GM18870 (cell line): ENCODE measurements at regions not wholly inside any gene's neighbourhood (a gene's known extent, or its start where the extent isn't known, plus 50 kb on each side); places are given as distances from the start of the nearest gene placed in this dataset.
A peak's percentile ranks its signal among the peaks of the same experiment; 100 is the strongest.

Experiments used
- ATAC-seq: cut with Tn5 transposase; IDR thresholded peaks from one replicate; pipeline ENCODE4 v1.9.1; 2021; ENCODE audit warnings: moderate library complexity; ENCODE audit not compliant: unreplicated experiment

DNA sequence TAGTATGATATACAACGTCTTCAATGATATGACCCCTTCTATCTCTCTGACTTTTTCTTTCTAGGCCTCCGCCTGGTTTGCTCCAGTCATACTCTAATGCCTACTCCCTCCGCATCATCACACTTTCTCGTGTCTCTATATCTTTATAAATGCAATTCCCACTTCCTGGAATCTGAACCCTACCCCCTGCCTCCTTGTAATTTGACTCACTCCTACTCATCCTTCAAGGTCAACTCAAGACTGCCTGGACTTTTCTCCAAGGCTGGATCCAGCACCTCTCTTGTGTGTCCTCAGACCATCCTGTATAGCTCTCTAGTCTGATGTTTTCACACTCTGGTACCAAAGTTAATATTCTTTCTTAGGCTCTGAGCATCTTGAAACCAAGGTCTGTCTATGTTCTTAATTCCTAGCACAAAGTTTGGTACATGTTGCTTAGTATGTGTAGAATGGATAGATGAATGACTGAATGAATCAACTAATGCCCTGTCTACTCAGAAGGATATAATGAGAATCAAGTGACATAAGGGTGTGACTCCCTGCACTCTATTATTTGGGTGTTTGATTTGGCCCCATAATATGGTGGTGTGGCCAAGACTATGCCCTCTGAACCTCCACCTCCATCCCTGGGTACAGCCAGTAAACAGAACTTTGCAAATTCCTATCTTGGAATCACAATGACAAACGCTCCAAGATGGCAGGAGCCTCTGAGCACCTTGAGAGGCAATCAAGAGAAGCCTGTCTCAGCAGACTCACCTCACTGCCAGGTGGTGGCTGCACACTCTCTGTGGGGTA is 74.3 kb upstream of the SERP2 start:
- ATAC-seq: no peak

DNA sequence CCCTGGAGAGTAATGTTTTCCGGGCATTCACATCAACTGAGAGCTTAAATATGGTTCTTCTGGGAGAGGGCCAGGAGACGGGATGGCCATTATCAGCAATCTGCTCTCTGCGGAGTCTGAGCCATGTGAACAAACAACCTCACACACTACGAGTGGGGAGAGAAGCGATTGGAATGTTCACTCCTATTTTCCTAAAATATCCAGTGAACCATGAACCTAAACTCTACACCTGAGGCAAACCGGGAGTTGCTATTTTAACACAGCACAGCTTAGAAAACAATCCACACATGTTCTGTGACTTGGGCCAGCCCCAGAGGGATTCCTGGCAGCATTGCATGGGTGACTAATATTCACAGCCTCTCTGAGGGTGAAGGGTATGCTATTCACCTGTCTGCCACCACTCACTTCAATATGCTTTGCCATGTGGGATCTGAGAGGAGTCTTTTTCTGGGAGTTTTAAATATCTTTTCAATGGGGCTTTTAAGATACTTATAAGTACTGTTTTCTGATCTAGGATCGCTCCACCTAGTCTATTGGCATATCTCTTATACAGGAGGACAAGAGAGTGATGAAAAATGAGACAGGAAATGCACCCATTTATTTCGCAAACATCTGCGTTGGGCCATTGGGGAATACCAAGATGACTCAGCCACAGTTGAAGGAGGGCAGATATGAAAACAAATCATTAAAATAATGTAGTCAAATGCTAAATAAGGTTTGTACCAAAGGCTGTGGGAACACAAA is 72.6 kb upstream of the SERP2 start:
- peak; percentile 78 for ATAC-seq

DNA sequence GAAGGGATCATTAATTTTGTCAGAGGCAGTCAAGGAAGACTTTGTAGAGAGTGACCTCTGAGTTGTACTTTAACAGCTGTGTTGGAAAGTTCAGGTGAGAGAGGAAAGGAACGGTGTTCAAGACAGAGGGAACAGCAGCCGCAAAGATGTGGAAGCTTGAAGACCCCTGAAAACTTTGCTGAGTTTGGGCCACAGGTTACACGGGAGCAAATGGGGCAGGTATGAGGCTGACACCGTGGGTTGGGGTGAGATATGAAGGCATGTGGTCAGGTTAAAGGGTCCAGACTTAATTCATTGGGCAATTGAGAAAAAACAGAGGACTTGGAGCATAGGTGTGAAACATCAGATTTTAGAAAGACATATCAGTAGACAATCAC is 72.0 kb upstream of the SERP2 start:
- no peak for ATAC-seq

DNA sequence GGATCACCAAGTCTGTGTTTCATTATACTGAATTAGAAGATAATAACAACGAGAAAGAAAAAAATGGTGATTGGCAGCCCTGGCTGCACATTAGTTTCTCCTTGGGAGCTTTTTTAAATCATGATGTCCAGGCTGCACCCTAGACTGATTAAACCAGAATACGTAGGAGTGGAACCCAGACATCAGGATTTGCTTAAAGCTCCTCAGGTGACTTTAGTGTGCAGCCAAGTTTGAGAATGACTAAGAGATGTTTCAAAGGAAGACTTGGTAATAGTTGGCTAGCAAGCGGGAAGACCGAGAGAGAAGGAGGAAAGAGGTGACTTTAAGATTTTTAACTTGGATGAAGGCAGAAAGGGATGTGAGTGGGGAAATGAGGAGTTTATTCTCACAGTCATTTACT is 71.4 kb upstream of the SERP2 start:
- no peak for ATAC-seq

DNA sequence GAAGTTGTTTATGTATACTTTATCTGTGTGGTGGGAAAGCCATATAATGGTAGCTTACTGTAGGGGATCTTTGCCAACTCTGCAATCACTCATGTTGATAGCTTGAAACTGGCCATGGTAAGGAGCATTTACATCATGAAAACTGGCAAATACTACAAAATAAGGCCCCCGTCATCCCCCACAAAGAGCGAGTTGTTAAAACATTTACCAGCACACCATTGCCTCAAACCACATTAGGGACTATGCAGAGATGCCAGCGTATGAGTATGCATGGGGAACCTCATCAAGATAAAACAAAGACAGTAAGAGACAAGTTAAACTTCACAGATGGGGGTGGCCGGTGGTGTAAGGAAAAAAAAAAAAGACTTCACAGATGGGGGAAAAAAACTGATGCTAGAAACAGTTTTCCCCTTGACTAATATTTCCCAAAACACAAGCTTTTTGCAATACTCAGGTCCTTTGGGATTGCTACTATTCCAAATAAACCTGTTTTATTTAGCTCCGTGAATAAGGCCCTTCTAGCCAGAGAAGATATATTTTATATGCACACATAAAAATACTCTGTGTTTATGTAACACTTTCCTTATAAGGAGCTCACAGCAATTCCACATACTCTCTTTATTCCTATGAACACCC is 70.6 kb upstream of the SERP2 start:
- ATAC-seq: no peak

DNA sequence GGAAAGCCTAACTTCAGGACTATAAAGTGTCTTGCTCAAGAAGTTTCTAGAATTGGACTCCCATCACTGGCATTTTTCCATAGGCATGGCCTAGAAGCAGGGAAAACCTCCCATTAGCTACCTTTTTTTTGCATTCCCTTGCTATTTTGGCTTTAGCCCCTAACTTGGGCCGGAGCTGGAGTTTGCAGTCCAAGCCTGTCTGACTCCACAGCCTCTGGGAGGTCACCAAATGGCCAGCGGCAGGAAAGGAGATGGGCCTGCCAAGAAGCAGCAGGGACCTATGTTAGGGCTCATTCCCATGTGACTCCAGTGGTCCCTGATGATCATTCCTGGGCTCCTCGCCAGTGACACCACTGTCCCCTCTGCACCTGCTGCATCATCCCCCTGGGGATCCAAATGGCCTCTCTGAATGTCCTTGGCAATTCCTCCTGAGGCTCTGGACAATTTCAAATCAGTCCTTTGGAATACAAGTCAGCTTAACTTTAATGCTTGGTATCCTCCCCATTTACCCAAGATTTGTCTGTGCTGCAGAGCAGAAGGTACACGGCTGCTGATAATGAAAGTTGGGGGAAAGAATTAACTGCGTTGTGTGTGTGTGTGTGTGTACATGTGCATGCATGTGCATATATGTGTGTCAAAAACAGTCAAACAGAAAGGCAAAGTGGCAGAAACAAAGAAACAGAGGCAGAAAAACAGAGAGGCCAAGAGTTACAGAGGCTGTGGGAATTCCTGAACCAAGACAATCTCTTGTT is 69.8 kb upstream of the SERP2 start:
- no peak for ATAC-seq

DNA sequence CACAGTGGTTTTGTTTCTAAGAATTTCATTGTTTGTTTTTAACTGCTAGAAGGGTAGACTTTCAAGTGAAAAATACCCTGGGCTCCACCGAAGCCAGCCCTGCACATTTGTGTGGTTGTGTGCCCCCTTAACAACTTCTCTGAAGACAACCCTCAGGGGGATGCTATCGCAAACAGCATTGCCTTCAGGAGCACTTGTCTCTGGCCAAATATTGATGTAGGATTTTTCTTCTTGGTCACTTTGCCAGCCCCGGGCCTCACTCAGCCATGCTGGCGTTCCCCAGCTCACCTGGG is 69.2 kb upstream of the SERP2 start:
- ATAC-seq: no peak

DNA sequence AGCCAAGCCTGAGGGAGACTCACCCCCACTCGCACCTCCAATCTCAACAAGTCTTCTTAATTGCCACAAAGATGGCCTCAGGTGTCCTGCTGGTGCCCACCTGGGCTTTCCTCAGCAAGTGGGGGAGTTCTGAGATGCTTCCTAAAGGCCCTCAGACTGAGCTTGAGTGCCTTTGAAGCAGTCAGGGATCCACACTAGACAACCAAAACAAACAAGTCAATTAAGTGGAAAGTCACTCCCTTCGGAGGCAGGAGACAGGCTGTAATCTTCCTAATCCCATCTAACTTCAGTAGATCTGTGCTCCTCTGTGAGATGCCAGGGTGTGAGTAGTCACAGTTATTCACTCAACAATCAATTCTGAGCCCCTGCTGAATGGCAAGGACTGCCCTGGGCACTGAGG is 68.3 kb upstream of the SERP2 start:
- ATAC-seq: no peak

DNA sequence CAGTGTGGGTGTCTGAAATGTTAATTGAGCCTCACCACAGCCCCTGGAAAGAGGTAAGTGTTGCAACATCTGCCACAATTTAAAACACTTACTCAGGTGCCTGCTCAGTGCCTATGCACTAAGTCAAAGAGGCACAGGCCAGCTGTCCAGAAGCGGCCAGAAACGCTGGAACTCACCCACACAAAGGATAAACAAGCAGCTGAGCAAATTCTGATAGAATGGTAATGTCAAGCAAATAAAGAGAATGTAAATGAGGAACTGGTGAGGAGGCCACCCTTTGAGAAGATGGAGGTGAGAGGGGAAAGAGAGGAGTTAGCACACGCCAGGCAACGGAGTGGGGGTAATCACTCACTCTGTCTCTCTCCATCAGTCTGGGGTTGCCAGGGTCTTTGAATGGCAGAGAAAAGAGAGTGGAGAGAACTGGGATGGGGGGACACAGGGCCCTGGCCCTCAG is 67.7 kb upstream of the SERP2 start:
- no peak for ATAC-seq

DNA sequence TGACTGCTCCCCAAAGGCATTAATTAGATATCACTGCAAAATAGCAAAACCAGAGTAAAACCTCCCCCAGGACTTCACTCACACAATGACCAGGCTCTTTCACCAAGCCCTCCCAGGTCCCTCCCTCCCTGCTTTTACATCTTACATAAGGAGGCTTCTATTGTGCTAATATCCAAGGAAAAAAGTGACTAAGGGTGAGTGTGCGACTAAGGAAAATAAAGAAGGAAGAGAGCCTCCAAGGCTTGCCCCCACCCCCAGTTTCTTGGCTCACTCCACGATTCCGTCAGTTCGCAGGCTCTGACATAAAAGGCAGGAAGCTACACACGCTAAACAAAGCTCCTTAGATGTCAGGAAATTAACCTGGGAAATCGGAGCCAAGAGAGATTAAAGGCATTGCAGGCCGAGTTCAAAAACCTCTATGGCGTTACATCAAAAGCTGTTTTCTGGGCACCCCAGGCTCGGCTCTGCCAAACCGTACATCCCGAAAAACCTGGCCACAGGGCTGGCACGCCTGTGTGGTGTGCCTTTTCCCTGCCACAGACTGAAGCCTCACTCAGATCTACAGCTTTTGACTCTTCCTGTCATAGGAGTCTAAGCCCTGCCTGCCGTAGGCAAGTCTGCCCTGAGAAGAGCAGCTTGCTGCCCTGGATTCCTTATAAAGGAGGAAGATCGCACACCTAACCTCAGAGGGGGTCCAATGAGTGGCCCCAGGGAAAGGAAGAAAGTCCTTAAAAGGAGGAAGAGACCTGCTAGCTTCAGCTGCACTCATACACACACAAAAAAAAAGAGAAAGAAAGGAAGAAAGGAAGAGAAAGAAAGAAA is 67.0 kb upstream of the SERP2 start:
- no peak for ATAC-seq

DNA sequence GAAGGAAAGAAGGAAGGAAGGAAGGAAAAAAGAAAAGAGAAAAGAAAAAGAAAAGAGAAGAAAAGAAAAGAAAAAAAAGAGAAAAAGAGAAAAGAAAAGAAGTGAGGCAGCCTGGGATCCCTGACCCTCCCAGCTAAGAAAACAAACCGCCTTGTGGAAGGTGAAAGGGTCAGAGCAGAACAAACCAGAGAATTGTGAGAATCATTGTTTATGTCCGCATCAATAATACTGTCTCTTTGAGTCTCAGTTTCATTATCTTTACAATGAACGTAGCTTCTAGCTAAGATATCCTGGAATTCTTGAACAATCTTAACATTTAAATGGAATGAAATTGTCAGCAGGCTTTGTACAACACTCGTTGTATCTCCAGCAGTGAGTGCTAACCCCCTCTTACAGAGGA is 66.4 kb upstream of the SERP2 start:
- no peak for ATAC-seq

DNA sequence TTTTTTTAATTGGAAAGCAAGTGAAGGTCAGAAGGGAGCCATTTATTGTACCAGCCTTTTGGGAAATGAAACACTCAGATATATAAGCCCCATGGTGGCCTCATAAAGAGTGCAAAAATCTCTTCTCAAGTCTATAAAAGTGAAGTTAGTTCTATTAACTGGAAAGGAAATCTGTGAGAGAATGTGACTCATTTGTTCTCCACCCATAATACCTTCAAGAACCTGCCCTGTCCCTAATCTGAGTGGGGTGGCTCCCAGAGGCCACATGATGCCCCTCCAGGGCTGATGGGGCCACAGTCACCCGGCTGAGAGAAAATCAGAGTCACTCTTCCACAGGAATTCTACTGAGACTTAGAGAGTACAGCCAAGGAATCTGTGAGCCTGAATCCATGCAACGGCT is 65.8 kb upstream of the SERP2 start:
- no peak for ATAC-seq

DNA sequence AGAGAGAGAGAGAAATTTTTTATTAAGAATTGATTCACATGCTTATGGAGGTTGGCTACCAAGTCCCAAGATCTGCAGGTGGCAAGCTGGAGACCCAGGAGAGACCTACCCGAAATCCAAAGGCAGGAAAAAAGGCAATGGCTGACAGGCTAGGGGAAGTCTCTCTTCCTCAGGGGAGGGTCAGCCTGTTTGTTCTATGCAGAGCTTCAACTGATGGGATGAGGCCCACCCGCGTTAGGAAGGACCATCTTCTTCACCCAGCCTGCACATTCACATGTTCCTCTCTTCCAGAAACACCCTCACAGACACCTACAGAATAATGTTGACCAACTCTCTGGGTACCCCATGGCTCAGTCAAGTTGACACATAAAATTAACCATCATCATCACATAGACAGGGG is 65.3 kb upstream of the SERP2 start:
- ATAC-seq: no peak

DNA sequence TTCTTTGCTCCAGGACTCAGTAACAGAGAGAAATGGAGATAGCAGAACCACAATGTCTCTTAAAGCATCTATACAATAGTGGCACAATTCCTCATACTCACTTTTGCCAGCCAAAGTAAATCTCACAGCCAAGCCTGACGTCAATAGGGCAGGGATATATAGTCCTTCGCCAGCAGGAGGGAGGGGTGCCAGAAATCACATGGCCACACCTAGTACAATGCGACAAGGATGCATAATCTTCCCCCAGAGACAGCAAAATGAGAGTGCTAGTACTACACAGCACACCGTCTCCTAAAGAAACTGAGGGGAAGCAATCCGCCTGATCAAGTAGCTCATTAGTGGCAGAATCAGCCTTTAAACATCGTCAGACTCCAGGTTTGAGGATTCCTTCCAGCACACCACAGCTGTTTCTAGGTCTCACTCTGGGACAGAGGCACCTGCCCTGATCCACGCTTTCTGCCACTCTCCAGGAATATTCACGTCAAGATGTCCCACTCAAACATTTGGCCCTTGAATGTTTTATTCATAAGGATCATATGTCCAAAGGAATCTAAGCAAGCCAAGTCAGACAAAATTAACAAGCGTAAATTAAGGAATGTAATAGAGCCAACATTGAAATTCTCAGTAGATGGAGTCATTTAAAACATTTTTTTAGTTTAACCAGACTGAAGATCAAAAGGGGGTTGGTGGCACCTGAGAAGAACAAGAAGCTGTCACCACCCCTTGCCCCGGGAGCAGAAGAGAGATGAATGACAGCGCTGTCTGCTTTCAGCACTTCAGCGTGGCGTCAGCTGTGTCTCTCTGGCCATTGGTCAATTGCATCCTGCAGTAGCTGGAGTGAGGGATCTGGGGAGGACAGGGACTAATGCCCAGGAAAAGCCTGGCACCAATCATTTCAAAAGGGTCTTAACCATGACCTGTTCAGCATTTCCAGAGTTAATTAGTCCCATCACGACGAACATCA is 63.5 kb upstream of the SERP2 start:
- ATAC-seq: no peak

DNA sequence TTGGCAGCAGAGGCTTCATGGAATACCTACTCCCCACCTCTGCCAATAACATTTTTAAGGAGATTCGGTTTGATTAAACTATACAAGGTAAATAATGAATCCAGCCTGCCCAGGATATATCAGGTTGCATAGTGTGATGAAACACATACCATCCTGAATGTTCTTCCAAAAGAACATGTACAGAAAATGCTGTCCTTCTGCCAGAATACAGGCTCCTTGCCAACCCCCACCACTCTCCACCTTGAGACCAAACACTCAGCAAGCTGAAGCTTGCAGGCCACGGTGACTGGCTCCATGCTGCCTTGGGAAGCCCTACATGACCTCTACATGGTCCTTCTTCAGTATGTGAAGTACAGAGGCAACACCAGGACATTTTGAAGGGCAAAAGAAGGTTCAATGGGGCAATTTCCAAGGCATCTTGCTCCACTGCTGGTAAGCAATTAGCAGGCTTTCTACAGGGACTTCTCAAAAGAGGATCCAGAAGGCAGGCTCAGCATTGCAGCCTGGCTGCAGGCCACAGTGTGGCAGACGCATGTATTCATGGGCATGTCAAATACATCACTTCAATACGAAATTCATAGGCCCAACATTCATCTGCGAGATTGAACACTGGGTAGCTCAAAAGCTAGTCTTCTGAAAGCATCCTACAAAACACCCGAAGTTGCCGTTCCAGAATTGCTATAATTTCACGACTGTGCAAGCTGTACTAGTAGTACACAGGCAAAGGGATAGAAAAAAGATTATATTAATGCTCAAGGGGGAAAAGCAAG is 62.4 kb upstream of the SERP2 start:
- ATAC-seq: no peak

DNA sequence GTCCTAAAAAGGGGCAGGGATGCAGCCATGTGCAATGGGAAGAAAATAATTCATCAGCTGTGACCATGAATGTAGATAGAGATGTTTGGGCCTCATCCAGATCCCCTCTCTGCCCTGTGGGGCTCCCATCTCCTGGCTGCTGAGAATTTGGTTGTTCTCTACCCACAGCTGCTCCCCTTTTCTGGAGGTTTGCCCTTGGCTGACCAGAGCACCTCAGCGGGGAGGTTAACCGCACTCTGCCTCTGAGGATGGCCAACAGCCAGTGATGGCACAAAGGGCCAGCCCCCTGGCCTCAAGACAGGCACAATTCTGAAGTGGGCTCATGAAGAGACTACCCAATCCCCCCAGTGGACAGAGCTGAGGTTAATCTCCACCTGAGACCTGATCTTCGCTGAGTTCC is 61.5 kb upstream of the SERP2 start:
- no peak for ATAC-seq

DNA sequence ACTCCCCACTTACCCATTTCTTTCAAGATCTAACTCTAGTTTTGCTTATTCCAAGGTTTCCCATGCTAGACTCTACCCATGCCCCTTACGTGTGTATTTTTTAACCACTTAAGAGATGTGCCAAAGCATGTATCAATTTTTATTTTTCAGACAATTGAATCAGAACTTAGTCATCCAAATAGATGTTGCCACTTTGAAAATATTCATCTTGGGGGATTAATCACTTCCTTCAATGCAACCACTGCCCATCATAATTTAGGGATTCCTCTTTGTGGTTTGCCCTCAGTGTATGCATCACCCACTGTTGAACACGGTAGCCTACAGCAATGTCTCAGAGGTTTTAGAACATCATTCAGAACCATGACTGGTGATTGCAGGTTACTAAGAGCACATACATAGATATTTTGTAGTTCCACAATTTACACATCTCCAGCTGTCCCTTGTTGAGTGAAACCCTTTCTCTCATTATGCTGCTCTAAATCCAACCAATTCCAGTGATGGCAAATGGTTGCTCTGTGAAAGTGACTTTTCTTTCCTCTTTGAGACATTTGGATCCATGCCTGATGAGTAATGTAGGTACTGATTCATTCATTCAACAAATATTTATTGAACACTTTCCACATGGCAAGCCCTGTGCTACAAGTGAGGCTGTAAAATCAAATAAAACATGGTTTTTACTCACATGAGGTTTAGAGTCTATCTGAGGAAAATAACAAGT is 60.6 kb upstream of the SERP2 start:
- ATAC-seq: no peak

DNA sequence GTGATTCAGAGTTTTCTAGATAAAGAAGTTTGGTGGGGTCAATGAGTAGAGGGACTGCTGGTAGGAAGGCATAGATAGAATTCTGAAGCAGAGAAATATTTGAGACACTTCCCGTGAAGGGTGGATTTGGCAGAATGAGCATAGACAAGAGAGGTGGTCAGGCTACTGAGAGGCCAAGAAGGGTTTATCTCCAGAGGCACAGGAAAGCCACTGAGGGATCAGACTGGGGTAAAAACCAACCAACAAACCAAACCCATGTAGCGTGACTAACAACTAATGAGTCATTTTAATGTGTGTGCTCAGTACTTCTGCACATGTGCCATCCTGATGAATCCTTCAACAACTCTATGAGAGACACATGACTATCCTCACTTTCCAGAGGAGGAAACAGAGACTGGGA is 60.0 kb upstream of the SERP2 start:
- no peak for ATAC-seq
